ENCODE measurements at regions not wholly inside any gene's neighbourhood (a gene's known extent, or its start where the extent isn't known, plus 50 kb on each side); places are given as distances from the start of the nearest gene placed in this dataset.
"Not testable (repeated sequence)": the region's sequence is repeated elsewhere in the genome, so short reads cannot be mapped to it uniquely, and the experiment has no call there.

DNA sequence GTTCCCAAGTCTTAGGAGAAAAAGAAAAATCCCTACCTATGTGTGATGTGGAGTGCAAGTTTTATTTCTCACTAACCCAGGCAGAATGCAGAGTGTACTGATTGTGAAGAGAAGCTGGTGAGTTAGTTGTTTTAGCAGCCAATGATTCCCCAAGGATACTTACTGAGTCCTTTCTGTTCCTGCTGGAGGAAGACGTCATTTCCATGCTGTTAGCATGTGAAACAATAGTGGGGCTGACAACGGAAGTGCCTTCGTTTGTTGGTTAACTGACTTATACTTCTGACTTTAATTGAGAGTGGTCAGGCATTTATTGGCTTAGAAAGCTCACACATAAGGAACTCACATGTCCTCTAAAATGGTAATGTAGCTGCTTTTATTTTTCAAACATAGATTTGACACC is 180.6 kb downstream of the MC4R start:
- no peaks in the 10 kb centered on the region for H3K4me1 Mint-ChIP-seq
- no peaks in the 10 kb centered on the region for H3K36me3 Mint-ChIP-seq
- H3K27me3 Mint-ChIP-seq, result no peaks in the 10 kb centered on the region
- CTCF ChIA-PET, result no interaction called here
- ATAC-seq, result no peak
- DNase-seq, result no peak
- H3K4me3 Mint-ChIP-seq, result no peak overlapping the region
- no peak overlapping the region for H3K27ac Mint-ChIP-seq
- H3K9me3 Mint-ChIP-seq (ENCODE audit: low read depth), result no peaks in the 10 kb centered on the region

- DNase-seq, result no peak
- Mint-ChIP-seq H3K4me3 (no peak overlapping the region), H3K9me3 (ENCODE audit: low read depth) (no peaks in the 10 kb centered on the region), H3K27me3 (no peaks in the 10 kb centered on the region), H3K36me3 (no peaks in the 10 kb centered on the region), H3K4me1 (no peaks in the 10 kb centered on the region), H3K27ac (no peak overlapping the region)
- no peak for ATAC-seq
- CTCF ChIA-PET, result no interaction called here
These were observed 182.7 kb downstream of the MC4R start for GRCh38 chr18:60189856-60190255.

DNA sequence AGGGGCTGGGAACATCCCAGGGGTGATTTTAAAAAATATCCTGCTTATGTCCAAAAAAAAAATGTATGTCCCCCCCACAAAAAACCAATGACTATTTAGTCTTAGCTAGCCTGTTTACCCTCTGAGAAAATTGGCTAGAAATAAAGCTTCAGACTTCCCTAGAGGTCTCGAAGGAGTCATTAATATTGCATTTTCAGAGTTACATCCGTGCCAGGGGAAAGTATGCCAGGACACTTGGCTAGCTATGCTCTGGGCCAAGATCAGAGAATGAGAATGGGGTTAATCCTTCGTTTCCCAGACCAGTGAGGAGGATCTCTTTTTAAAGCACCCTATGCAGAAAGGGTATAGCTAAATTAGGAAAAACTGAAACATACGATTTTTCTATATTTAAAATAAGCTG is 183.6 kb downstream of the MC4R start:
- H3K27me3 Mint-ChIP-seq, result no peaks in the 10 kb centered on the region
- no peak overlapping the region for H3K27ac Mint-ChIP-seq
- no peak overlapping the region for H3K4me3 Mint-ChIP-seq
- no peak for ATAC-seq
- H3K9me3 Mint-ChIP-seq (ENCODE audit: low read depth), result no peaks in the 10 kb centered on the region
- CTCF ChIA-PET, result no interaction called here
- H3K4me1 Mint-ChIP-seq, result no peaks in the 10 kb centered on the region
- no peaks in the 10 kb centered on the region for H3K36me3 Mint-ChIP-seq
- DNase-seq, result no peak

- Mint-ChIP-seq H3K36me3 (no peaks in the 10 kb centered on the region), H3K4me3 (no peak overlapping the region), H3K9me3 (ENCODE audit: low read depth) (peaks cover 2% of the 10 kb centered on the region), H3K27me3 (no peaks in the 10 kb centered on the region), H3K27ac (no peak overlapping the region), H3K4me1 (no peaks in the 10 kb centered on the region)
- no peak for DNase-seq
- ATAC-seq, result no peak
- CTCF ChIA-PET, result no interaction called here
These were observed 190.4 kb downstream of the MC4R start for GRCh38 chr18:60182223-60182622.

DNA sequence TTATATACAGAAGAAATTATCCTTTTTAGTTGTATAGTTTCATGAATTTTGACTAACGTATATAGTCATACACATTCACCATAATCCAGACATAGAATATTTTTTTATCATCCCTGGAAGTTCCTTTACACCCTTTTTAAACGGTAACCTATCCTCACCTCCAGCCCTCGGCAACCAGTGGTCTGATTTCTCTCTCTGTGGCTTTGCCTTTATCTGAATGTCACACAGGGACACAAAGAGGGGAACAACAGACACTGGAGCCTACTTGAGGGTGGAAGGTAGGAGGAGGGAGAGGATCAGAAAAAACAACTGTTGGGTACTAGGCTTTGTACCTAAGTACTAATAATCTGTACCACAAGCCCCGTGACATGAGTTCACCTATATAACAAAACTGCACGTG is 191.9 kb downstream of the MC4R start:
- H3K4me3 Mint-ChIP-seq, result no peak overlapping the region

DNA sequence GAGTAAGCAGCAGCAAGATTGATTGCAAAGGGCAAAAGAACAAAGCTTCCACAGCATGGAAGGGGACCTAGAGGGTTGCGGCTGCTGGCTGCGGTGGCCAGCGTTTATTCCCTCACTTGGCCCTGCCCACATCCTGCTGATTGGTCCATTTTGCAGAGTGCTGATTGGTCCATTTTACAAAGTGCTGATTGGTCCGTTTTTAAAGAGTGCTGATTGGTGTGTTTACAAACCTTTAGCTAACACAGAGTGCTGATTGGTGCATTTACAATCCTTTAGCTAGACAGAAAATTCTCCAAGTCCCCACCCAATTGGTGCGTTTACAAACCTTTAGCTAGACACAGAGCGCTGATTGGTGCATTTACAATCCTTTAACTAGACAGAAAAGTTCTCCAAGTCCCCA is 194.4 kb downstream of the MC4R start:
- H3K4me1 Mint-ChIP-seq; H3K4me3 Mint-ChIP-seq; H3K9me3 Mint-ChIP-seq (ENCODE audit: low read depth); H3K27ac Mint-ChIP-seq; CTCF ChIA-PET; DNase-seq; ATAC-seq; H3K36me3 Mint-ChIP-seq; H3K27me3 Mint-ChIP-seq: not testable (repeated sequence)

More for the DNA sequence above, 191.9 kb downstream of the MC4R start:
- Mint-ChIP-seq H3K9me3 (ENCODE audit: low read depth) (peaks cover 2% of the 10 kb centered on the region), H3K27ac (no peak overlapping the region), H3K36me3 (no peaks in the 10 kb centered on the region), H3K27me3 (no peaks in the 10 kb centered on the region), H3K4me1 (no peaks in the 10 kb centered on the region)
- DNase-seq (no peak), ATAC-seq (no peak)
- CTCF ChIA-PET, result no interaction called here

GRCh38 chr18:60176259-60176658 is 196.3 kb downstream of the MC4R start:
- no peak overlapping the region for H3K27ac Mint-ChIP-seq
- CTCF ChIA-PET, result no interaction called here
- no peak overlapping the region for H3K4me3 Mint-ChIP-seq
- ATAC-seq (no peak), DNase-seq (no peak)
- no peaks in the 10 kb centered on the region for H3K36me3 Mint-ChIP-seq
- H3K27me3 Mint-ChIP-seq, result no peaks in the 10 kb centered on the region
- peaks cover 2% of the 10 kb centered on the region for H3K9me3 Mint-ChIP-seq (ENCODE audit: low read depth)
- no peaks in the 10 kb centered on the region for H3K4me1 Mint-ChIP-seq

DNA sequence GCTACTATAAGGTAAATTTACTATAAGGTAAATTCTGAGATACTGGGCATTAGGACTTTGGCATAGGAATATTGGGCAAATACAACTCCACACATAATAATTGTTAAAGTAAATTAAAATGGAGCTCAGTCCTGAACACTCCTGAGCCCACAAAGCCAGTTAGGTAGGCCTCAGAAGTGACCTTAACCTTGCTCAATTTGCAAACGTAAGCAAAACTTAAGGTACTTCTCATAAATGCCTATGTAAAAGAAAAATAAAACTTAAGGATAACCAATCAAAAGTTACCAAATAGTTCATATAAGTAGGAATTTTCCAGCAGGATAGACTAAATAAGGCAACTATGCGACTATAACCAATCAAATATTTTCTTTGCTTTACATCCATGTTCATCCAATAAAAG is 197.7 kb downstream of the MC4R start:
- Mint-ChIP-seq H3K9me3 (ENCODE audit: low read depth) (peaks cover 2% of the 10 kb centered on the region), H3K27me3 (no peaks in the 10 kb centered on the region), H3K36me3 (no peaks in the 10 kb centered on the region), H3K4me1 (no peaks in the 10 kb centered on the region), H3K27ac (no peak overlapping the region), H3K4me3 (no peak overlapping the region)
- ATAC-seq (no peak), DNase-seq (no peak)
- CTCF ChIA-PET, result no interaction called here

DNA sequence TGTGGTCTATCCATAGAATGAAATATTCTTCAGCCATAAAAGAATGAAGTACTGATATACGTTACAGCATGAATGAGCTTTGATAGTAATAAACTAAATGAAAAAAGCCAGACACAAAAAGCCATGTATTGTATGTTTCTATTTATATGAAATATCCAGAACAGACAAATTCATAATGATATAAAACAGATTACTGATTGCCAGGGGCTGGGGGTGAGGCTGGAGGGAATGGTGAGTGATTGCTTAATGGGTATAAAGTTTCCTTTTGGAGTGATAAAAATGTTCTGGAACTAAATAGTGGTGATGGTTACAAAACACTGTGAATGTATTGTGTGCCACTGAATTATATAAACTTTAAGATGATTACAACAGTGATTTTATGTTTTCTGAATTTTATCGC is 200.5 kb downstream of the MC4R start:
- Mint-ChIP-seq H3K27ac (no peak overlapping the region), H3K4me1 (no peaks in the 10 kb centered on the region), H3K27me3 (no peaks in the 10 kb centered on the region), H3K36me3 (no peaks in the 10 kb centered on the region), H3K9me3 (ENCODE audit: low read depth) (no peaks in the 10 kb centered on the region), H3K4me3 (no peak overlapping the region)
- no peak for DNase-seq
- CTCF ChIA-PET, result no interaction called here
- no peak for ATAC-seq

DNA sequence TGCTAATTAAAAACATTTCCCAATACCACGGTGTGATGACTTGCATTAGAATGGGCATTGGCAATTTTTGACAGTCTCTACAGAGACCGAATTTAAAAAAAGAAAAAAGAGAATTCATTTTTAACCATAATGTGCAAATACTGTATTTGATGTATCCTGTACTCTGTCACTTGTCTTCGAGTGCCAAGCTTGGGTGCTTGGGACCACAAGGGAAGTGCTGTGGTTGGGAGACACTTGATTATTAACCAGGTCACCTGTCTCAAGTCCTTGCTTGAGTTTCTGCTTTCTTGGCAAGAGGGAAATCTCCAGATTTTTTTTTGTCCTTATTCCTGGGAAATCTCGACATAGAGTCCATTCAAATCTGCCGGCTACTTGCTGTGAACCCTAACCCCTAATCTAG is 209.0 kb downstream of the MC4R start:
- Mint-ChIP-seq H3K36me3 (no peaks in the 10 kb centered on the region), H3K4me1 (no peaks in the 10 kb centered on the region), H3K4me3 (no peak overlapping the region), H3K9me3 (ENCODE audit: low read depth) (no peaks in the 10 kb centered on the region), H3K27ac (no peak overlapping the region), H3K27me3 (no peaks in the 10 kb centered on the region)
- CTCF ChIA-PET, result no interaction called here
- no peak for ATAC-seq
- DNase-seq, result no peak

DNA sequence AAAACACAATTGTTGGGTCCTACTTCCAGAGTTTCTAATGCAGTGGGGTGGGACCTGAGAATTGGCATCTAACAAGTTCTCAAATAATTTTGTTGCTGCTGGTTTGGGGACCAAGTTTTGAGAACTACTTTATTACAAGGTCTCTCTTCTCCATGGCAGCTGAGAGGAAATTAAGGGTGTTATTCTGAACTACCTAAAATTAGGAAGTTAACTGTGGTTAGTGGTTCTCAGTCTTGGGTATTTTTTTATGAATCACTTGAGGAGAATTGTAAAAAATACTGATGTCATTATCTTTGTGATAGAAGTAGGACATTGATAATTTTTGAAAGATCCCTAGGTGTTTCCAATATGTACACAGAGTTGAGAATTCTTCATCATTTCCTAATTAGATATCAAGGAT is 210.2 kb downstream of the MC4R start:
- DNase-seq (no peak), ATAC-seq (no peak)
- no peaks in the 10 kb centered on the region for H3K9me3 Mint-ChIP-seq (ENCODE audit: low read depth)
- H3K4me1 Mint-ChIP-seq, result no peaks in the 10 kb centered on the region
- no peaks in the 10 kb centered on the region for H3K36me3 Mint-ChIP-seq
- no peak overlapping the region for H3K27ac Mint-ChIP-seq
- H3K27me3 Mint-ChIP-seq, result no peaks in the 10 kb centered on the region
- H3K4me3 Mint-ChIP-seq, result no peak overlapping the region
- CTCF ChIA-PET, result no interaction called here

DNA sequence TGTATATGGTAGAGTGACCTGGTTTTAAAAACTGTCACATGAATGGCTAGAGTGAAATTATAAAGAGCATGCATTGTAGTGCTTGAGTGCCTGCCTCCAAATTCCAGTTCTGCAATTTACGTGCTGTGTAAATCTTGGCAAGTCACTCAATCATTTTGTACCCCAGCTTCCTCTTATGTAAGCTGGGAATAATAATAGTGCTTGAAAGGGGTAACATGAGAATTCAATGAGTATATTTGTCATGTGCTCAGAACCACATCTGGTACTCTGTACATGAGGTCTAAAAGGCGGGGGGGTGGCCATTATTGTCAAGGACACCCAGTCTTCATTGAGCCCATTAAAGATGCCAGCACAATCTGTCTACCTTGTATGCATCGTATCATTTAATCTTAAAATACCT is 214.8 kb downstream of the MC4R start:
- Mint-ChIP-seq H3K4me3 (no peak overlapping the region), H3K9me3 (ENCODE audit: low read depth) (no peaks in the 10 kb centered on the region), H3K36me3 (no peaks in the 10 kb centered on the region), H3K27ac (no peak overlapping the region), H3K27me3 (no peaks in the 10 kb centered on the region), H3K4me1 (no peaks in the 10 kb centered on the region)
- CTCF ChIA-PET, result no interaction called here
- DNase-seq (no peak), ATAC-seq (no peak)

DNA sequence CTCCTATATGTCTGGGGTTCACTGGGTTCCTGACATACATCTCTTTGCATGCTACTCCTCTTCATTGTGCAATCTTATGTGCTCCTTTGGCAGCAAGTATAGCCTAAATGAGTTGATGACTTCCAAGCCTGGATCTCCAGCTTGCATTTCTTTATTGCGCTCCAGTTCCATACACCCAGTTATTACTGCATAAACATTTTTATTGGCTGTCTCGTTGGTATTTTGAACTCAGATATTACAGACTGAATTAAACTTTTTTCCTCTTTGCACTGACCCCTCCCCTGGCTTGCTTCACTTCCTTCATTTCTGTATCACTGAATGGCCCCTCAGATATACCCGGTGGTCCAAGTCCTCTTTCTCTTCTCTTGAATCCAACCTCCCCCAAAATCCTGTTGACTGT is 219.2 kb downstream of the MC4R start:
- ATAC-seq (no peak), DNase-seq (no peak)
- H3K9me3 Mint-ChIP-seq (ENCODE audit: low read depth), result no peaks in the 10 kb centered on the region
- no peaks in the 10 kb centered on the region for H3K27me3 Mint-ChIP-seq
- H3K27ac Mint-ChIP-seq, result no peak overlapping the region
- H3K4me1 Mint-ChIP-seq, result no peaks in the 10 kb centered on the region
- CTCF ChIA-PET, result no interaction called here
- H3K36me3 Mint-ChIP-seq, result no peaks in the 10 kb centered on the region
- H3K4me3 Mint-ChIP-seq, result no peak overlapping the region

DNA sequence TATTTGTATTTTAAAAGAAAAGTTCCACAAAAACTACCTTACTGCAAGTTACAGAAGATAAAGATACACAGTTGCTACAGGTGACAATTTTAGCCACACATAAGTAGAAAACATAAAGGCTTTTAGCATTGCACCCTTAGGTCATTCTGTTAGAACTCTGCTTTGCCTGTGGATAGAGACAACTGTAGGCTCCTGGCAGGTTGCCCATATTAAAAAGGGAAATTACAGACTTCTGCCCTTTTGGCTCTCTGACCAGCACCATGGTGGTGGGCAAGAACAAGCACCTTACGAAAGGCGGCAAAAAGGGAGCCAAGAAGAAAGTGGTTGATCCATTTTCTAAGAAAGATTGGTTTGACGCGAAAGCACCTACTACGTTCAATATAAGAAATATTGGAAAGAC is 223.3 kb downstream of the MC4R start:
- DNase-seq (no peak), ATAC-seq (no peak)
- H3K4me3 Mint-ChIP-seq, result no peak overlapping the region
- H3K4me1 Mint-ChIP-seq, result no peaks in the 10 kb centered on the region
- no peaks in the 10 kb centered on the region for H3K27me3 Mint-ChIP-seq
- H3K9me3 Mint-ChIP-seq (ENCODE audit: low read depth), result no peaks in the 10 kb centered on the region
- no peak overlapping the region for H3K27ac Mint-ChIP-seq
- CTCF ChIA-PET, result no interaction called here
- no peaks in the 10 kb centered on the region for H3K36me3 Mint-ChIP-seq

DNA sequence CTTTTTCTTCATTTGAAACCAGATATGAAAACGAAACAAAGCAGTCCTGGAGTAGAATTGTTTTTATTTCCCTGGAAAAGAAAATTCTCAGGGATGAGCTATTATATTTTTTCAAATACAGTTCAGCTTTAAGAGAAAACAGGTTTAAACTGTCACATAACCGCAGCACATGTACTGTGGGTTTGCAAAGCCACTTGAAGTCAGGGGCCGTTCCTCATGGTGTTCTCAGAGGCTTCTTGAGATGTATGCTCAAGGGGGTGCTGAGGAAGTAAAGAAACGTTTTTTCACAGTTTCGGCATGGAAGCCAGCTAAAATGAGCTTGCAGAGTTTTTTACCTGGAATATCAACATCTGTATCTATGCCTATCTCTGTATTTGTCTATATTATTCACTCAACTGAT is 225.3 kb downstream of the MC4R start:
- Mint-ChIP-seq H3K36me3 (no peaks in the 10 kb centered on the region), H3K9me3 (ENCODE audit: low read depth) (no peaks in the 10 kb centered on the region), H3K4me3 (no peak overlapping the region), H3K27ac (no peak overlapping the region), H3K27me3 (no peaks in the 10 kb centered on the region), H3K4me1 (no peaks in the 10 kb centered on the region)
- CTCF ChIA-PET, result no interaction called here
- ATAC-seq (no peak), DNase-seq (no peak)

All from activated CD8-positive, alpha-beta memory T cell treated with anti-CD3 and anti-CD28 coated beads, Interleukin-2, amount 10 ng/mL, durations not matched to agents 7 days and 5 days (primary cell).